ENCODE measurements at regions not wholly inside any gene's neighbourhood (a gene's known extent, or its start where the extent isn't known, plus 50 kb on each side); places are given as distances from the start of the nearest gene placed in this dataset.

DNA sequence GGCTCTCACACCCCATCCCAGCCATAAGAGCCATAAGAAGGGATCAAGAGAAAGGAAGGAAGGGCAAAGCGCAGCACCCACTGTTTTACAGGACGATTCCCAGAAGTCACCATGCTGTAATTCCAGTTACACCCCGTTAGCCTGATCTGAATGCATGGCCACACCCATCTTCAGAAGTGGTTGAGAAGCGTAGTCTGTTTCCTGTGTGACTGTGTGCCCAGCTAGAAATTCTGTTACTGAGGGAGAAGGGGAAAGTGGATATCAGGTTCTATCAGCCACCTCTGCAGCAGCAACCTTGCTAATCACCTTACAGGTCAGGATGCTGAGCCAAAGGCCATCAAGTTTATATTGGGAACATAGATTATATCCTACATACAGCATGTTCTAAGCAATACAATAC is 260.0 kb downstream of the ABHD5 start:
- no peak for DNase-seq (ENCODE audit: low read depth in 3 of 3)

DNA sequence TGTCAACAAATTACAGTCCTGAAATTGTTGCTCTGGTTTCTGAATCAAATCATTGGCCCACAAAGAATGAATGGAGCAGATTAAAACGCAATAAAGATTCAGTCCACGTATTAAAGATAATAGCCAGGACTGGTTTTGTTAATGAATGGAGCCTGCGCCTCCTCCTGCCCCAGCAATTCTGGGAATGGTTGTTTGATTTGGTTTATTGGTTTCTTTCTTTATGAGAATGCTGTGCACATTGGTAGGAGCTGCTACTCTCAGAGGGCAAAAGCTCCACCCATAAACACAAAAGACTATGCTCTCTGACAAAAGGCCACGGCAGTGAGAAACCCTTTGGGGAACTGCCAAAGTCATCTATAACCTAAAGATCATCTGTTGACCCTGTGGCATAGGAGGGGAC is 261.1 kb downstream of the ABHD5 start:
- DNase-seq (ENCODE audit: low read depth in 3 of 3), result no peak

DNA sequence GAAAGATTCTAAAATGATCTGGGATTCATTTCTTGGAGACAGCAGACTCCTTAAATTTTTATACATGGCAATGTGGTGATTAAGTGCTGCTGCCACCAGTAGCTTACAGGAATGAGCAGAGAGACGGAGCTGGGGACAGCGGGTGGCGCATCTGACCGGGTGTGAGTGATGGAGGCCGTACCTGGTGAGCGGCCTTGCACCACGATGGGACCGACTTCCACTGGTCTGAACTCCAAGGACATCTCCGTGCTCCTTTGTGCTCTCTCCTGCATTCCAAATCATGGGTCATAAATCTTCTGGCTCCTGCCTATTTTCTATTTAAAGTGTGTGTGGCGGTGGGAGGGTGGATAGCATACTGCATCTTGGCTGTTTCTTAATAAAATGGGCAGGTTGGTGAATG is 262.6 kb downstream of the ABHD5 start:
- no peak for DNase-seq (ENCODE audit: low read depth in 3 of 3)

- no peak for DNase-seq (ENCODE audit: low read depth in 3 of 3)
Observed at GRCh38 chr3:43953814-43954692, 263.3 kb downstream of the ABHD5 start.

GRCh38 chr3:43956945-43957344 is 266.2 kb downstream of the ABHD5 start:
- DNase-seq (ENCODE audit: low read depth in 3 of 3), result no peak

GRCh38 chr3:43957553-43957952 is 266.8 kb downstream of the ABHD5 start:
- no peak for DNase-seq (ENCODE audit: low read depth in 3 of 3)

DNA sequence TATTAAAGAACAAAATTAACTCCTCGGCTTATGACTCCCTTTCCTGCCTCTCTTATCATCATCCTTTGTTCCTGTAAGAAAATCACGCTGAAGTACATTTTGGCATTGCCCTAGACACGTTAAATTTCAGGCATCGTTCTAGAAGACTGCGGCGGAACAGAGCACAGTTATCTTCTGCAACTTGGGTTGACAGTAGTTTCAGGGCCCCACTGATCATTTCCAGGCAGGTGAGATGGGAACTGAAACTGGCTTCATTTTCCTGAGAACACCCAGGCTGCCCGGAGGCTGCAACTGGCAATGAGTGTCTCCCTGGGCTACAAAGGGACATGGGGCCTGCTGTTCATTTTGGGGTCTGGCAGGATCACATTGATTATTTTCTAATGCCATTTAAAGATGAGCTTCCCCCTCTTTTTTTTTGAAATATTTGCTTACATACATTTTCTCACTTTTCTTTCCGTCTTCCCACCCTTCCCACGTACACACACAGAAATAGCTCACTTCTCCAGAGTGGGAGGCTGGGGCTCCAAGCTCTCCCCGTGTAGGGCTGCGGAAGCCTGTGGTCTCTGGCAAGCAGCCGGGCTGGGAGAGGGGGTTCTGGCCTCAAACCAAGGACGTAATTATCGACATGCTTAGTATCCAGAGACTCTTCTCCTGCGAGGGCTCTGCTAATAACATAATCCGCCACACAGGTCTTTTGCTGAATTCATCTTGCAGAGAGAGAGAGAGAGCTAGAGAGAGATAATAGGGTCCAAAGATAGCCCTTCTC is 267.4 kb downstream of the ABHD5 start:
- no peak for DNase-seq (ENCODE audit: low read depth in 3 of 3)

DNA sequence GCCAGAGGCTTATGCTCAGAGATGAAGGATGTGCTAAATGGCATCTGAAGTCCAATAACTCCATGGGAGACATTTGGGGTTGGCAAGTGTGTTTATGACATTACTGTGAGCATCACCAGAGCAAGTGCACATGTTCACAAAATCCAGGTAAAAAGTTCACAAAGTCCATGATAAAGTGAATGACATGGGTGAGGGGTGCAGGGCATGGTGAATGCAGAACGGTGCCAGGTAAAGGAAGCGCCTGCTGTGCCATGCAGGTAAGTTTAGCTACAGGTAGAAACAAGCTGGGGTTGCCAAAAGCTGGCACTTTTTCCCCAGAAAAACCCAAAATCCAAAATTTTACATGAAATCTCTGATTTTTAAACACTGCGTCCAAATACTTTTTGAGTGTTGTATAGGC is 268.2 kb downstream of the ABHD5 start:
- no peak for DNase-seq (ENCODE audit: low read depth in 3 of 3)

DNA sequence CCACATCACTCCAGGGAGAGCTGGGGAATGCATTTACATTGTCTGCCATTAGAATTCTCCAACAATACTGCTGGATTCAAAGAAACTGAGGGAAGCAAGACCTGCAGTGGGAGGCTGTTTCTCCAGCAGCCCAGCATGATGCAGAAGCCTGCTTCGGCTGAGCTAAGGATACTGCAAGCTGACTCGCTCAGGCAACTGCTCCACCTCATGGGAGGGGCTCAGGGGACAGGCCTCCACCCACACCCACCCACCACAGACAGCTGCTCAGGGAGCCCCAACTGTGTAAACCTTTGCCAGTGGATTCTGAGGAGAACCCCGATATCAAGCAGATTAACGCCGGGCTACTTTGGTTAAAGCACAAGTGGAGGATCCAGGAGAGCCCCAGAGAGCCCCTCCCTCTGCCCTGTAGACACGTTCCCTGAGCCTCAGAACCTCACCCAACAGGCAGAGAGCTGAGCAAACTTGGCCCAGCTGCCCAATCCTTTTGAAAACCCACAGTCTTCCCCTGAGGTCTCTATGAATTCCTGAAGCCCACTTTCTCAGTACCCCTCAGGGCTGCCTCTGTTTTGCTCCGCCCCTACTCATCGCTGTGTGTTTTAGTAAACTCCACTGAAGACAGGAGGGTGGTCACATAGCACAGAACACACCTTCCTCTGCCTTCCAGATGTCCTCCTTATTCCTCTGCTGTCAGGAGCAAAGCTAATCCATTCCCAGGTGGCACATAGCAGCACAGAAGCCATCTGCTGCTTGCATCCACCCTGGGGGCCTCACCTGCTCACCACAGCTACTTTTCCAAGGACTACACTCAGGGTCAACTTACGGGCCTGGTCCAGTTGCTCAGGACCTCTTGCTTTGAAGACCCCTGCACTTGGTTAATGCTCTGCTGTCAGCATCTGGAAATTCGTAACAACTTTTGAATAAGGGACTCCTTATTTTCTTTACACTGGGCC is 269.0 kb downstream of the ABHD5 start:
- no peak for DNase-seq (ENCODE audit: low read depth in 3 of 3)

DNA sequence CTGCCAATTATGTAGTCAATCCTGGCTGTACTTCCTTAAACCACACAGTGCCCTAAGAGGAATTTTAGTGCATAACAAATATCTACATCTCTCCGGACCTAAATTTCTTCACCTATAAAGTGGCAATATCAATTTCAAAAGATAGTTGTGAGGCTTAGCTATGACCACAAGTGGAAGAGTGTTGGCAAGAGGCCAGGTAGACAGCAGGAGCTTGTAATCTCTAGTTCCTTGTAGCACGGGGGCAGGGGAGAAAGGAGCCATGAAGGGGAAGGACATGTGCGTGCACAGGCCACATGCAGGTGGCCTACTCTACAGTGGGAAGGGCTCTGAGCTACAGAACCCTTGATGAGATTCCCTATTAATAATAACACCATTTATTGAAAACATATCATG is 269.7 kb downstream of the ABHD5 start:
- no peak for DNase-seq (ENCODE audit: low read depth in 3 of 3)

DNA sequence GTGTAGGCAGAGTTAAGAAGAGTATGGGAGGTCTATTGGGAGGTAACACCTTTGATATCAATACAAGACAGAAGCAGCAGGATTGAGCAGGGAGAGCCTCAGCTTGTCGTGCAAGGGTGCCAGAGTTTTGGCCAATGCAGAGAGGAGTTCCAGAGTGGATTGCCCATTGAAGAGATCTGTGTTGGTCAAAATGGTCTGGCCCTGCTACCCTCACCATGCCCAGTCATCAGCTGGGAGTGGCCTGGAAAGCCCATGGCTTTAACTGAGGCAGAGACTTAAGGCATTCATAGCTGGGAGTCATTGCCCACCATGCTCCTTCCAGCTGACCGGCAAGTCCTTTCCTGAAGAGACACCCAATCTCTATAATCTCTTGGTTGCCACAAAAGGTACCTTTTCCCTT is 271.3 kb downstream of the ABHD5 start:
- no peak for DNase-seq (ENCODE audit: low read depth in 3 of 3)

GRCh38 chr3:43963208-43963607 is 272.5 kb downstream of the ABHD5 start:
- no peak for DNase-seq (ENCODE audit: low read depth in 3 of 3)

GRCh38 chr3:43964640-43965039 is 273.9 kb downstream of the ABHD5 start:
- DNase-seq (ENCODE audit: low read depth in 3 of 3), result no peak

- no peak for DNase-seq (ENCODE audit: low read depth in 3 of 3)
Observed at GRCh38 chr3:43965656-43966055, 274.9 kb downstream of the ABHD5 start.

DNA sequence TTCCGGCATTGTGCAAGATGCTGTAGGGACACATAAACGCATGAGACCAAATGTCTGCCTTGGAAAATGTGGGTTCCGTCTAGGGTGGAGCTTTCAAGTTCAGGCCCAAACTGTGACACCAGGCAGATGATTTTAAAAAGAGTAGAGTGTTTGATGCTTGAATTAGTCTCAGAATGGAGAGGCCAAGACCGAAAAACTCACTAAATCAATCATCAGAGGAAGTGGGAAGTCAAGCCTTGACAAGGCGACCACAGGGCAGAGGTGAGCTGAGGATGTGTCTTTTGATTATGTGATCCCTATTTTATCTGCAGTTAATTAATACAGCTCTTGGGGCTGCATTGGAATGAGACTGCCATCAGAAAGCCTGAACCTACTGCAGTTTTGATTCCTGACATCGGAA is 275.4 kb downstream of the ABHD5 start:
- DNase-seq (ENCODE audit: low read depth in 3 of 3), result no peak

DNA sequence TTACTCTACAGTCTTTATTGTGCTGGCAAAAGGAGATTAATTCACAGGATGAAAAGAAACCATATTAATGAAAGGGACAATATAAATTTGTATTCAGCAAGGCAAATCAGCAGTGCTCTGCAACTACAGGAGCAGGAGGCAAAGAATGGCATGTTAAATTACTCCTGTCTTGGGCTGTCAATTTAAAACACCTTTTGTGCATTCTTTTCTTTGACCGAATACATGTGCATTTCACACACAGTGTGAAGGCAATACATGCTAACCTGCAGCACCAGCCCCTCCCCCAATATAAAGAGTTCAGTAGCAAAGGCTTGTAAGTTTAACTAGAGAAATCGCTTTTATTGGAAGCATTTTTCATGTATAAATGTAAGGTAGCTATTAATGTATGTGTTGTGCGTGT is 275.2 kb upstream of the TOPAZ1 start:
- no peak for DNase-seq (ENCODE audit: low read depth in 3 of 3)

DNA sequence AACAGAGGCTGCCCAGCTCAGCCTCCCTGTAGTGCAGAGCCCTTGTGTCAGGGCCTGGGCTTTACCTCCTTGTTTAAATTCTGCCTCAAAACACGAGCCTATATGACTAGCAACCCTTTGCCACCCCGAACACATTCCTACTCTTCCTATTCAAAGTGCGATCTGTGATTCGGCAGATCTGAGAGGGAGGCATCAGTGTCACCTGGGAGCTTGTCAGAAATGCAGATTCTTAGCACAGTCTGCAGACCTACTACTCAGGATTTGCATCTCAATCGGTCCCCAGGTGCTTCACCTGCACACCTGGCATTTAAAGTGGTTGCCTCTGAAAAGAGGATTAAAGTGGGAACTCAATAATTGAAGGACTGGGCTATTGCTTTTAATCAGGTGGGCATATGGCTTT is 273.2 kb upstream of the TOPAZ1 start:
- no peak for DNase-seq (ENCODE audit: low read depth in 3 of 3)

DNA sequence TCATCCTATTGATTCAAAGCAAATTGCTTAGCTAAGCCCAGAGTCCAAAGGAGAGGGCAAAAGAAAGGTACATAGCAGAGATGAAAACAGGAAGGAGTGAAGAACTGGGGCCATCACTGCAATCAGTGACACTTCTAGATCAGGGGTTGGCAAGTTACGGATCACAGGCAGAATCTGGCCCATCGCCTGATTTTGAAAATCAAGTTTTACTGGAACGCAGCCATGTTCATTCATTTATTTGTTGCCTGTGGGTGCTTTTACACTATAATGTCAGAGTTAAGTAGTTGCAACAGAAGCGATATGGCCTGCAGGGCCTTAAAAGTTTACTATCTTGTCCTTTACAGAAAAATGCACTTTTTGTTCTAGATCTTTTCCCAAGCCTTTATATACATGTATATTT is 271.7 kb upstream of the TOPAZ1 start:
- no peak for DNase-seq (ENCODE audit: low read depth in 3 of 3)

GRCh38 chr3:43970351-43970750 is 271.3 kb upstream of the TOPAZ1 start:
- DNase-seq (ENCODE audit: low read depth in 3 of 3), result no peak

- DNase-seq (ENCODE audit: low read depth in 3 of 3), result no peak
Observed at GRCh38 chr3:43970920-43971319, 270.8 kb upstream of the TOPAZ1 start.

- DNase-seq (ENCODE audit: low read depth in 3 of 3), result no peak
Observed at GRCh38 chr3:43971486-43971885, 270.2 kb upstream of the TOPAZ1 start.

DNA sequence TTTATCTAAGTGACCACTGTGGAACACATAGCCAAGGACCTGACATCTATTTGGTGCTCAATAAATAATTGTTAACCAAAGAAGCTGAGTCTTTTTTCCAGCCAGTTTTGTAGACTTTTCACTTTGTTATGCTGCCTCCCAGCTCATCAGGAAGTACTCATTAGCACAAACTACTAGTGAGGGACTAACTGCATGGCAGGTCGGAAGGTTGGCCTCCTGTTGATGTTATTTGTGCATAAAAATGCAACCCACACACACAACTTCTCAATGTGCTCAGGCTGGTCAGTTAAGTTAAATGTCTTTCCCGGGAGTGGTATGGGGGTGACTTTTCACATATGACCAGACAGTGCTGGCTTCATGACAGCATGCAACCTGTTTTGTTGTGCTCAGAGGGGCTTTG is 263.0 kb upstream of the TOPAZ1 start:
- no peak for DNase-seq (ENCODE audit: low read depth in 3 of 3)

Data from stimulated activated CD4-positive, alpha-beta T cell treated with anti-CD3 and anti-CD28 coated beads, TNF-alpha, amount 100 ng/mL, for 48 hours (primary cell).